ENCODE measurements at regions not wholly inside any gene's neighbourhood (a gene's known extent, or its start where the extent isn't known, plus 50 kb on each side); places are given as distances from the start of the nearest gene placed in this dataset.

GRCh38 chr6:26311385-26312095 is 53.5 kb upstream of the BTN3A2 start:
- TF ChIP-seq CTCF (IDR thresholded peaks at IDR 0.05; ENCODE audit: insufficient read depth, low read length, severe bottlenecking) = no peak
- no peaks in the 10 kb centered on the region for H3K36me3 ChIP-seq (ENCODE audit: control insufficient read depth, insufficient read depth, low read length)
- H3K4me3 ChIP-seq (ENCODE audit: low read depth, low read length) = peak overlapping the region; percentile 54
- H3K27me3 ChIP-seq (ENCODE audit: control insufficient read depth, insufficient read depth, low read length) = no peaks in the 10 kb centered on the region
- DNase-seq (ENCODE audit: low read depth) (peak; percentile 86), FAIRE-seq (no peak)

GRCh38 chr6:26312096-26312463 is 52.9 kb upstream of the BTN3A2 start:
- H3K36me3 ChIP-seq (ENCODE audit: control insufficient read depth, insufficient read depth, low read length) = no peaks in the 10 kb centered on the region
- DNase-seq (ENCODE audit: low read depth) (no peak), FAIRE-seq (no peak)
- H3K4me3 ChIP-seq (ENCODE audit: low read depth, low read length) = peak overlapping the region; percentile 54
- H3K27me3 ChIP-seq (ENCODE audit: control insufficient read depth, insufficient read depth, low read length) = no peaks in the 10 kb centered on the region
- no peak for TF ChIP-seq CTCF (IDR thresholded peaks at IDR 0.05; ENCODE audit: insufficient read depth, low read length, severe bottlenecking)

- H3K4me3 ChIP-seq (ENCODE audit: low read depth, low read length) = peak overlapping the region; percentile 54
- TF ChIP-seq CTCF (IDR thresholded peaks at IDR 0.05; ENCODE audit: insufficient read depth, low read length, severe bottlenecking) = no peak
- H3K27me3 ChIP-seq (ENCODE audit: control insufficient read depth, insufficient read depth, low read length) = no peaks in the 10 kb centered on the region
- no peak for FAIRE-seq
- DNase-seq (ENCODE audit: low read depth) = peak; percentile 87
- H3K36me3 ChIP-seq (ENCODE audit: control insufficient read depth, insufficient read depth, low read length) = no peaks in the 10 kb centered on the region
Observed at GRCh38 chr6:26312501-26313397, 52.2 kb upstream of the BTN3A2 start.
